ENCODE measurements at regions not wholly inside any gene's neighbourhood (a gene's known extent, or its start where the extent isn't known, plus 50 kb on each side); places are given as distances from the start of the nearest gene placed in this dataset.
"Not testable (repeated sequence)": the region's sequence is repeated elsewhere in the genome, so short reads cannot be mapped to it uniquely, and the experiment has no call there.

GRCh38 chr1:197985351-197985750 lies 68.2 kb downstream of the LHX9 start:
- no peak for DNase-seq

- DNase-seq, result no peak
Observed at GRCh38 chr1:197986817-197987216, 69.6 kb downstream of the LHX9 start.

- DNase-seq, result no peak
Observed at GRCh38 chr1:197987294-197987693, 70.1 kb downstream of the LHX9 start.

- DNase-seq, result not testable (repeated sequence)
Observed at GRCh38 chr1:197988581-197988980, 71.4 kb downstream of the LHX9 start.

- DNase-seq, result no peak
Observed at GRCh38 chr1:197989058-197989457, 71.9 kb downstream of the LHX9 start.

GRCh38 chr1:197991594-197991993 lies 74.4 kb downstream of the LHX9 start:
- DNase-seq, result no peak

- no peak for DNase-seq
Observed at GRCh38 chr1:197994907-197995407, 77.8 kb downstream of the LHX9 start.

- DNase-seq, result no peak
Observed at GRCh38 chr1:197995408-197996258, 78.5 kb downstream of the LHX9 start.

- not testable (repeated sequence) for DNase-seq
Observed at GRCh38 chr1:197996259-197996512, 79.0 kb downstream of the LHX9 start.

GRCh38 chr1:197998110-197998509 lies 80.9 kb downstream of the LHX9 start:
- no peak for DNase-seq

GRCh38 chr1:198001776-198002408 lies 84.7 kb downstream of the LHX9 start:
- DNase-seq, result peak; percentile 39

GRCh38 chr1:198003468-198003867 lies 86.3 kb downstream of the LHX9 start:
- no peak for DNase-seq

- no peak for DNase-seq
Observed at GRCh38 chr1:198007011-198007410, 89.8 kb downstream of the LHX9 start.

- DNase-seq, result peak; percentile 60
Observed at GRCh38 chr1:198007687-198008607, 90.8 kb downstream of the LHX9 start.

- DNase-seq, result no peak
Observed at GRCh38 chr1:198014355-198014754, 97.2 kb downstream of the LHX9 start.

- DNase-seq, result no peak
Observed at GRCh38 chr1:198015309-198015708, 98.1 kb downstream of the LHX9 start.

GRCh38 chr1:198018529-198018928 lies 101.4 kb downstream of the LHX9 start:
- DNase-seq, result peak; percentile 99

GRCh38 chr1:198019126-198019525 lies 102.0 kb downstream of the LHX9 start:
- DNase-seq, result peak; percentile 12

- no peak for DNase-seq
Observed at GRCh38 chr1:198024336-198024735, 107.2 kb downstream of the LHX9 start.

GRCh38 chr1:198024782-198025181 lies 107.6 kb downstream of the LHX9 start:
- DNase-seq, result no peak

- peak; percentile 7 for DNase-seq
Observed at GRCh38 chr1:198030682-198031081, 113.5 kb downstream of the LHX9 start.

GRCh38 chr1:198031086-198031485 lies 113.9 kb downstream of the LHX9 start:
- DNase-seq, result no peak

GRCh38 chr1:198032668-198033067 lies 115.5 kb downstream of the LHX9 start:
- DNase-seq, result no peak
